T-helper 1 cell treated with Interleukin-12 subunit alpha and Interleukin-12 subunit beta and Interleukin-4 antibody, amounts not matched to agents 30 ng/mL and 1 ng/mL, for 36 hours (primary cell): ENCODE measurements at regions not wholly inside any gene's neighbourhood (a gene's known extent, or its start where the extent isn't known, plus 50 kb on each side); places are given as distances from the start of the nearest gene placed in this dataset.

Experiments
- intact Hi-C: fragments of 100-400 bp; cut with micrococcal nuclease; formaldehyde crosslinking; loops from one replicate; pipeline ENCODE4 v1.15.1; 2024

DNA sequence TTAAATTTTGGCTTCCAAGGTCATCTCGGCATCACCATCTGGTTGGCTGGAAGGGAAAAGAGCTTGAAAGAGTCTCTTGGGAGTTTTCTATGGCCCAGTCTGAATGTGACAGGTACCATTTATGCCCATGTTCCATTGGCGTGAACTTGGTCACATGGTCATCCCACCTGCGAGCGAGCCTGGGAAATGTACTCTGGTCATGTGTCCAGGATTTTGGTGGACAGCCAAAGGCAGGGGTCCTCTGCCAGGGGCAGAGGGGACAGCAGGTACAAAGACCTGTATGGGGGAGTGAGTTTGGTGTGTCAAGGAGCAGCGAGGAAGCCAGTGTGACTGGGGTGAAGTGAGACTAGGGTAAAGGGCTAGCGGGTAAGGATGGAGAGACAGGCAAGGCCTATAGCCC is 112.6 kb downstream of the CDC5L start:
- intact Hi-C loops = no loop called here

DNA sequence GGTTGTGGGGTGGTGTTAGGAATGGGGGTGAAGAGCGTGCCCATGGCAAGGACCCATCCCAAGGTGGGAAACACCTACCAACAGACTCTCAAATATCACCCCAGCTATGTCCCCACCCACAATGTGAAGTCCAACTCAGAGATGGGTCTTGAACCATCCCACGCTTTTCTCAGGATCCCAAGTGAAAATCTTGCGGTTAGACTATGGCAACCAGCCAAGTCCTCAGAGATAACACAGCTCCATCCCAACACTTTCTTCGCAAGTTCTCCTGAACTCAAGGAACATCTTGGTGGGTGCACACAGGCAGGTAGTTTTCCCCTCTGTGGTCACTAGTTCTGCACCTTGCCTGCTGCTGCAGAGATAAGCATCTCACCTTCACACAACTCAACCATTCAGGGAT is 116.0 kb downstream of the CDC5L start:
- intact Hi-C loops = no loop called here

DNA sequence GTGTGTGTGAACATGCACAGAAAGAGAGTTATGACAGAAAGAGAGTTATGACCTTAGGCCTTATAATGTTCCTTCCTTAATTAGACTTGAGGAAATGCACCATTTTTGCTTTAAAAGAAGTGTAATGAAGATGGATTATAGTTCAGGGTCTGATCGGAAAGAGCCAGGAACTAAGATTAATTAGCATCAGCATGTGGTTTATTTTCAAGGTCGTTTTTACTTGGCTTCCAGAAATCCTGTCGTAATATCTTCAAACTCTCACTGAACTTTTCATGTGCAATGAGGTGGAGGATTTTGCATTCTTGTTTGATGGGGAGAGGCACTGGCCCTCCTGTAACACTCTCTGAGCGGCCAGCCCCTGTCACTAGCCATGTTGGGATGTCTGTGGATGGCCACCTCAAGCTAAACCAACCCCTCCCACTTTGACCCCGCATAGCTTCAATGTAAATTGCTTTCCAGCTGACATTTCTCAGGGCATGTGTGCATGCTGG is 116.8 kb downstream of the CDC5L start:
- intact Hi-C loops = no loop called here

DNA sequence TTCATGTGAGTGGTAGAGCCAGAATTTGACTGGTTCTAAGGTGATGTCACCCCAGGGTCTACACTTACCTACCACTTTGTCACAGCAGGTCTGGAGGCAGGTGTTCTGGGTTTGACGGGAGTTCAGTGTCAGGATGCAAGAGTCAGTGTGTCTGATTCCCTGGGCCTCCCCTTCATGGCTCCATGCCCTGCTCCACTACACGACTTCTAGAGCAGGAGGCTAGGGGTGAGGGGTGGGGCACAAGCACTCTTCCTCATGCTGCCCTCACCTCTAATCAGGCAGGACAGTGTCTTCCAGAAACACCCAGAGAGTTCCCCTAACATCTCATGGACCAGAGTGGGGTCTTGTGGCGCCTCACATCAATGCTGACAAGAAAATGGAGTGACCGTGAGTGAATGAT is 118.2 kb downstream of the CDC5L start:
- intact Hi-C loops = no loop called here

DNA sequence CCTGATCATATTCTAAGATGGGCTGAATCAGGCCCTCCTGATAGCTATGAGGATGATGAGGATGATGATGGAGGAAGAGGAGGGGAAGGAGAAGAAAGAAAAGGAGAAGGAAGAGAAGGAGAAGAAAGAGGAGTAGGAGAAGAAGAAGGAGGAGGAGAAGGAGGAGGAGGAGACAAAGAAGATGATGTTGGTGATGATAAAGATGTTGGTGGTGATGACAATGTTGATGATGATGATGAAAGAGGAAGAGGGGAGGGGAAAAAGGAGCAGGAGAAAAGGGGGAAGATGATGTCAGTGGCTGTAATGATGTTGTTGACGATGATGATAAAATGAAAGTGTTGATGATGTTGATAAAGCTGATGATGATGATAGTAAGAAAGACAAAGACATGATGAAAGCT is 119.5 kb downstream of the CDC5L start:
- intact Hi-C loops = no loop called here

DNA sequence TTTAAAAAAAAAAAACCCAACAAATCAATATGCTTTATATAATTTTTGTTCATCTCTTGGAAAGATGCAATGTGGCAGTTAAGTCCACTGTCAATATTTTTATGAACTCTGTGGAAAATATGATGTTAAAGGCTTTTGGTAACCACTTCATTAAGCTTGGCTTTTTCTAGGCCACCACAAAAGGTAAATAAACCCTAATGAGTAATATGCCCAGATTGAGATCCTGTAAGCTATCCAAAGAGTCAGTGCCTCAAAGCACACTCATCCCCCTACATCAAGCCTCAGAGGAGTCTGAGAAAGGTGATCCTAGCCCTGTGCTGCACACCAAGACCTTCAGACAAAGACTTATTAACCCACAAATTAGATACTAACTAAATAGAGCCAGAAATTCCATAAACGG is 121.1 kb downstream of the CDC5L start:
- intact Hi-C loops = no loop called here

DNA sequence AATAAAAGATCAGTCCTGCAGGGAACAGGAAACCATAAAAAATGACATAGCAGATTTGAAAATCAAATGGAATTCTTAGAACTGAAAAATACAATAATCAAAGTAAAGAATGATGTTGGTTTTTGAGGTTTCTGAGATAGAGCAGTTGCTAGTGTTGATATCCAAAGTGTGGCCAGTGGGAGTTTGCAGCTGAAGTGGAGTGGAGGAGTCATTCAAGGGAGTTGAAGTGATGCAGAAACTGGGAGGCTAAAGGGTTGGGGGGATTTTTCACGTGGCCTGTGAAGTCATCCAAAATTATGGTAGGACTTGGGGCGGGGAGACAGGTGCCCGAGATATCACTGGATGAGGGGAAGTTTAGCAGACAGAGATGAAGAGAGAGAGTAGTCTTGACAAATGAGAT is 123.6 kb downstream of the CDC5L start:
- intact Hi-C loops = no loop called here

DNA sequence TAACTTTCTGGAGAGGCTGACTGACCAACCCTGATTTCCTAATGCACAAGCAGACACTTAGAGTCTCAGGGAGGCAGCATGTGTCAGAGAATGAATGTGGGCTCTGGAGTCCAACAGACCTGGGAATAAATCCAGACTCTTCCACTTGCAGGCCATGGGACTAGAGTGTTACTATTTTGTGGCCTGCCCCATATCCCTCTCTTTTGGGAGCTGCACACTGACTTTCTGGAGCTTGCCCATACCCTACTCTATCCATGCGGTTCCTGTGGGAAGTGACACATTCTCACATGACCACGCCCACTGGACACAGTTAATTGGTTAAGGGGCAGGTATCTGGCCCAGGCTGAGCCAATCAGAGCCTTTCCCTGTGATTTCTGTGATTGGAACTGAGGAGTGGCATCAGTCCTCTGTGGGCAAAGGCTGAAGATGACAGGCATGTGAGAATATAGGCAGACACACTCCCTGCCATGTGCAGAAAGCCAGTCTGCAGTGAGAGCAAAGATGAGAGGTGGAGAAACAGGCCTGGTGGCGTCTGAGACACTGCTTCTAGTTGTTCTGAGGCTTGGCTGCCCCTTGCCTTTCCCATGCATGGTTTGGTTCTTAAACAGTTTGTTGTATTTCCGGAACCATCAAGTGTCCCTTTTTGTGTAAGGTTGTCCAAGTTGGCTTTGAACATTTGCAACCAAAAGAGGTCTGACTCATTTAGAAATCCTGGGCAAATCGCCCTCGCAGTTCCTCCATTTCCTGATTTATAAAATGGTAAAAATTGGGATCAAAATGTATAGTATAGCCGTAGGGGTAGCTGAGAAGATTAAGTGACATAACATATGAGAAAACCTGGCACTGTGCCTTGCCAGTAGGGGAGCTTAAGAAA is 125.6 kb downstream of the CDC5L start:
- intact Hi-C loops = no loop called here

DNA sequence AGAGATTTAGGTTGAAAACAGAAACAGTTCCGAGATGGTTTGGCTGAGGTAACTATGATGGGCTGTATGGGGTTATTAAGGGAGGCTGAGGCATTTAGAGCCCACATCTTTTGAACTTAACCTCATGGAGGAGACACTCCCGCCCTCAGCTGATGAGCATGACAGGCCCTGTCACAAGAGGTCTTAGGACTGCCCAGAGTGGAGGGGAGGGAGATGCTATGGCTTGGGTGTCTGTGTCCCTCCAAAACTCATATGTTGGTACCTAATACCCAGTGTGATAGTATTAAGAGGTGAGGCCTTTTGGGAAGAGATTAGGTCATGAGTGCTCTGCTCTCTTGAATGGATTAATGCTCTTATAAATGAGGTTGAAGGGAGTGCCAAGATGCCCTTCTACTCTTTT is 126.6 kb downstream of the CDC5L start:
- intact Hi-C loops = no loop called here

DNA sequence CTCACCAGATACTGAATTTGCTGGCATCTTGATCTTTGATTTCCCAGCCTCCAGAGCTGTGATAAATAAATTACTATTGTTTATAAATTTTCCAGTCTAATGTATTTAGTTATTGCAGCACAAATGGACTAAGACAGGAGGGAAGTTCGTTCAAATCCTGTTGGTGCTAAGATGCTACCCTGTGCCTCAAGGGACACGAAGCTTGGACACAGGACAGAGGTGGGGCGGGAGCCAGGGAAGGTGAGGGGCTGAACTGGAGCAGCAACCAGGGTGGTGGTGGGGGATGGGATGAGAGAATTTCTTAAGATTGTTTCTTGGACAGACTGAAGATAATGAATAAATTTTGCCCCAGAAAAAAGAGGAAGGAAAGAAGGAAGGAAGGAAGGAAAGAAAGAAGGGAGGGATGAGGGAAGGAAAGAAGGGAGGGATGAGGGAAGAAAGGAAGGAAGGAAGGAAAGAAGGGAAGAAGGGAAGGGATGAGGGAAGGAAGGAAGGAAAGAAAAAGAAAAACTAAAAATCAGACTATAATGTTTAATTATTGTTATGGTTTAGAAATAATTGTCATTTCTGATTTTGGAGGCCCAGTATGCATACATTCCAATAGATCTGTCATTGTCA is 127.2 kb downstream of the CDC5L start:
- intact Hi-C loops = no loop called here

DNA sequence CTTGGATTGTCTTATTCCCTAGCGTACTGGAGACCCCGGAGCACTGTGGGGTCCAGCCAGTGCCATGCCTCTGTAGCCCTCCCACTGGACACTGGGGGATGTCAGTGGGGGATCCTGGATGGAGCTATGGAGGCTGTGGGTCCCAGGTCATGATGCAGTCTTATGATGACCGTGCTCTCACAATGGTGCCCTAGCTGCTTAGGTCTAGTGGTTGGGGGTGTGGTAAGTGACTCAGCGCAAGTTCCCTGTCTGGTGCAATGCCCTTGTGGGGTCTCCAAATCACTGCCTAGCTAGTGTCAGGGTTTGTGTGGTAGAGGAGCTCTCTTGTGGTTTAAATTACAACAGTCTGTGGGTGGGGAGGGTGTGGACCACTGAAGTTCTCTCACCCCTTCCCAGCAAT is 135.4 kb downstream of the CDC5L start:
- intact Hi-C loops = no loop called here

DNA sequence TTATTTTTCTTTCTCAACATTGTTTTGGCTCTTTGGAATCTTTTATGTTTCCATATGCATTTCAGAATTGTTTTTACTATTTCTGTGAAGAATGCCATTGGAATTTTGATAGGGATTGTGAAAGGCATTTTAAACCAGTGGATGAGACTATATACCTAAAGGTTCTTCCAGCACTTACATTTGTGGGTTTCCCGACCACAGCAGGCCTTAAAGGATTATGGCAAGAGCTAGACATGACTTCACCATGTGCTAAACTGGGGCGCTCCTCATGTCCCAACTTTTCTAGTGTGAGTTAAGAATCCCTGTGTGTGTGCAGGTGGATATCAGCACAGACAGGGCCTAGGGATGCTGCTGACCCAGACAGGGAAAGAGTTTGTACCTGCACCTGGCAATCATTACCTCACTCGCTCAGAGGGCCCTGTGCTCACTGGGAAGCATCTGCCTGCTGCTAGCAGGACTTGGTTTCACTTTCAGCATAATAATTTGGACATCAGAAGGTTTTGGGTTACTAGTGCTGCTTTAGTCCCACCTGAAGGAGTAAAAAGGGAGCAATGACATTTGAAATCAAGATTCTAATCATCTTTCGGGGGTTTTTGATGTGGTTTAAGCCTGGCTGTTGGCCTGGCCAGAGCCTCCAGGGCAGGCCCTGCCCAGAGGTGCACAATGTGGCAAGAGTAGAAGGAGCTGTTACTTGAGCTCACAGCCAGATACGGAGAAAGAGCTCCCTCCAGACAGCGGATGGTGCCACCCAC is 137.1 kb downstream of the CDC5L start:
- intact Hi-C loops = no loop called here

DNA sequence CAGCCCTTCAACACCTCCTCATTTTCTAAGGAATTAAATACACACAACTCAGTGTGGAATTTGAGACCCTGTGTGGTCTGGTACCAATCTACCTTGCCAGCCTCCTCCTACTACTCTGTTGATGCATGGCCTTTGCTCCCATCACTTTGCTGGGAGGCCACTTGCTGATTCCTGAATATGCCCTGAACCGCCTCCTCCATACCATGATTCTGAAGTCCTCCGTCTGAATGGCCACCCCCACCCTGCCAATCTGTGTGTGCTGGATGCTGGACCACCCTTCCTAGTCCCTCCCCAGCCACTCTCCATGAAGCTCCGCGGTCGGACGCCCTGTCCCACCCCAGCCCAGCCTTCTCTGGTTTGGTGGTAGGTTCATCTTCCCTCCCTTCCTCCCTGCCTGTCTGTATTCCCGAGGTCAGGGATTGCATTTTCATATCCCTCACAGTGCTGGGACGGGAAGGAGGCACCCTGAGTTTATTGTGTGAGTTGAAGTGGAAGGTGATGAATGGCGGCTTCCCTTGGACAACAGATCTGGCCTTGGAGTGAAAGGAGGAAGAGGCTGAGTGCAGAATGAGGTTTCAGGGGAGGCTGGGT is 138.3 kb downstream of the CDC5L start:
- intact Hi-C loops = no loop called here

DNA sequence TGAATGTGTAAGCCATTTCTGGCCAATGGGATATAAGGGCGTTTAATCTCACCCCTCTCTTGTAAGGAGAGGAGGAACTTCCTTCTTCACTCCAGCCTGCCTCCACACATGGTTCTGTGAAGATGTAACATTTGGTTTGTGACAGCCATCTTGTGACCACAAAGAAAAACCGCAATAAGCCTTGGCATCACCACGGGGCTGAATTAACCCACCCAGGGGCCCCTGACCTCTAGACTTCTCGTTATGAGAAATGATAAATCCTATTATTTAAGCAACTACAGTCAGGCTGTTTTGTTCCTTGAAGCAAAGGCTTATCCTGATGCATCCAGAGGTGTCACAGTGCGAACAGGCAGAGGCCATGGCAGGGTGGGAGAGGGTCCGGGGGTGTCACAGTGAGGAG is 139.7 kb downstream of the CDC5L start:
- intact Hi-C loops = no loop called here

DNA sequence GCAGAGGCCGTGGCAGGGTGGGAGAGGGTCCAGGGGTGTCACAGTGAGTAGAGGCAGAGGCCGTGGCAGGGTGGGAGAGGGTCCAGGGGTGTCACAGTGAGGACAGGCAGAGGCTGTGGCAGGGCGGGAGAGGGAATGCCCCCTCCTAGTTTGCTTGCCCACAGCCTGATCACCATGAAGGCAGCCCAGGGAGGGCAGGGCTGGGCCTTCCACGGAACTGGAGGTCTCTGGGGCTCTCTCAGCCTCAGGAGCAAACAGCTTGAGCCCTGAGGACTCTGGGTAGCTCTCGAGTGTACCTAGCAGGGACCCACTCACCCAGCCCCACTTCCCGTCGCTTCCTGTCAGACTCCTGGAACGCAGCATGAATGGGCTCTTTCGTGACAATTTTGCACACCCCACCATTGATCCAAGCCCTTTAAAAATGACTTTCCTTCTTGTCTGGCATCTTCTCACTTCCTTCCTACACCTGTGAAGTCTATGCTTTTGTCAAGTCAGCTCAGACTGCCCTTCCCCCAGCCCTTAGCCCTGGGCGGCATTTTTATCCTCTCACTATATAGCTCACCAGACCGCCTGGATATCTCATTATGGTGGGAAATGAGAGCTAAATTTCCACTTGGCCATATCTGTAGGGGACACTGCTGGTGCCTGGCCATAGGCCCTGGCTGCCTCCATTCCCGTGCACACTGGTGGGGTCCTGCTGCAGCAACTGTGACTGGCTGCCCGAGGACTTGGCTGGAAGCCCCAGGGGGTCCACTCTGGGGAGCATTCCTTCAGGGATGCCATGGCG is 140.3 kb downstream of the CDC5L start:
- intact Hi-C loops = no loop called here

DNA sequence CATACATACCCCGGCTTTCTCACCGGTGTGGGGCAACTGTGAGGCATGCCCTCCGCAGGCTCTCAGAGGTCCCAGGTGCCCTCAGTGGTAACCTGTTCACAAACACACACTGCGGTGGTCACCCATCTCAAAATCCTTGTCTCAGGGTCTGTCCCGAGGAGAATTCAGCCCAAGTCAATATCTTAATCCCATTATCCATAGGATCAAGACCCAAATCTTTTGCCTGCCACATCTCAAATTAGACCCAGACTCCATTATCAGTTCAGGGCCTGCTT is 140.8 kb downstream of the CDC5L start:
- intact Hi-C loops = no loop called here

DNA sequence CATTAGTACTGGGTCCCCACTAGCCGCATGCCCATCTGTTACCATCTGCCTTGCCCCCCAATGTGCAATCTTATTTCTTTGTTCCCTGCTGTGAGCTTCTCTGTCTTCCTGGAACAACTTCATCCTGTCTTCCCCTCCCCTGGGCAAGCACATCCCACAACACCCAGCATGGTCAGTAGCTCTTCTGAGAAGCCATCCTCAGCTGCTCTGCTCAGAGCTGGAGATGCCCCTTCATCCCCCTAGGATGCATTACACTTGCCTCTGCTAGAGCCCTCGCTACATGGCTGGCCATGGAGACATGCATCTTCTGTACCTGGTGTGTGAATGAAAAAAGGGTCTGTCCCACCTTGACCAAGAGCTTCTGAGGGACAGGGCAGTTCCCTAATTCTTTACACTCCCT is 141.2 kb downstream of the CDC5L start:
- intact Hi-C loops = no loop called here

DNA sequence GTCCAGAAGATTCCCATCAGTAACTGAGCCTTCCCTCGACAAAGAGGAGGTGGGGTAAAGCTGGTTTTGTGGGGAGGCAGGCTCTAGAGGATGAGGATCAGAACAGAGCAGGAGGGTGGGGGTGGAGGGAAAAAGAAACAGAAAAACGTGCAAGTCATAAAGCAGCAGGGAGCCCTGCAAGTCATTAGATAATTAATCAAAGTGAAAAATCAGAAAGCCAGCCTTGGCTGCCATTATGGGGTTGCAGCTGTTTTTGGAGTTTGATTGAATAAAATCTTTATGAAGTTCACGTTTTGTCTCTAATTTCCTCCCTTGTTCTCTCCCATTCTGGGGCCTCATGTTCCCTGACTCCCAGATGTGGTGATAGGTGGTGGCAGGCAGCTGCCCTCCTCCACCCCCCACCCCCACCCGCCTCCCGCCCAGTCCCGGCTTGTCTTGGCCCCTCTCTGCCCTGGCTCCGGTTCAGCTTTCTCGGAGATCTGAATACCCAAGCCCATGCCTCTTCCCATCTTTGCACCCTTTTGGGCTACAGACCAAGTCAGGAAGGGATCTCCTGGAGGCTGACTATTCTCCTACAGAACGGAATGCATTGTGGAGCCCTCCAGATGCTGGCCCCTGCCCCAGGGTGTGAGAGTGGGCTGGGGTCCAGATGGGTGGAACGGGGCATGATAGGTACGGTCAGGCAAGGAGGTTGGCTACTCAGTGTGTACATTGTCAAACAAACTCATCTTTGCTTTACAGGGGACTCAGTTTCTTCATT is 141.8 kb downstream of the CDC5L start:
- intact Hi-C loops = no loop called here

DNA sequence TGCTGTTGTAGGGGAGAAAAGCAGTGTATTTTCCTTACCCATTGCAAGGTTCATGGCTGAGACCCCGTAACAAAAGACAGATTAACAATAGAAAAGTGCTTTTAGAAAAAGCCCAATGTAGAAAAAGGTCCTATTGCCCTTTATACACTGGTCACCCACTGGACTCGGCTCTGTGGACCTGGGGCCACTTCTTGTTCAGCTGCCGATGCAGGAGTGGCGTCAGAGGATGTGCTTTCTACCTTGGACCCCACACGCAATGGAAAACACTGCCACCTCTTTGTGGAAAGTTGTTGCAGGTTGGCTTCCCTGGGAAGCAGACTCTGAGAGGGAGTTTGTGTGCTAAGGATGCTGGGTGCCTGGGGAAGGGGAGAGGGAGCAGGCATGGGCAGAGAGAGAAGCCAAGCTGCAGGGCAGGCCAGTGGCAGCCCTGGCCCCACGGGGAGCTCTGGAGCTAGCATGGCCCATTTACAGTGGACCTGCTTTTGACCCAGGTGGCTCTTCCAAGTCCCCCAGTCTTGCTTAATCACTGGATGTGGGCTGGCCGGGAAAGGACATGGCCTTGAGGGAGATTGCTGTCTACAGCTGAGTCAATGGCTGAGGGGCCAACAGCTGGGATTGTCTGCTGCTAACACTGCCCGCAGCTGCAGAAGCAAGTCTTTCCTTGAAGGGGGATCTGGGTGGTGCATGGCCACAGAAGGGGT is 142.9 kb downstream of the CDC5L start:
- intact Hi-C loops = no loop called here

DNA sequence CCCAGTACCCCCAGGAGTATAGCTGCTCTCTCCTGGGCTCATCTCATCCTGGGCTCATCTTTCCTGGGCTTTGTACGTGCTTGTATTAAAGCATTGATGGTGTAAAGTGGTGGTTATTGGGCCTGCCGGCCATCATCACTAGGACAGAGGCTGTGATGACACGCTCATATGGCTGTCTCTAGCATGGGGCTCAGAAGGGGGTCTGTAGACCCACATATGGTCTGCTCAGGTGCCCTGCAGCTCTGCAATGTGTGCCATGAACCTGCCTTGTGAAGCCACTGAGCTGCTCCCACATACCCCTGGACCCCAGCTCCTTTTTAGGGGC is 143.4 kb downstream of the CDC5L start:
- intact Hi-C loops = no loop called here
